NCI-H748 treated with DMSO at 0.1 percent for 48 hours (cell line): ENCODE measurements at regions not wholly inside any gene's neighbourhood (a gene's known extent, or its start where the extent isn't known, plus 50 kb on each side); places are given as distances from the start of the nearest gene placed in this dataset.

ENCODE experiments used
- DNase-seq: peaks from one replicate; lab custom pipeline; 2025; lab: John Stamatoyannopoulos, UW

- peak; percentile 100 for DNase-seq
These were observed 129.2 kb downstream of the HFE start for GRCh38 chr6:26216359-26216885.

GRCh38 chr6:26216886-26217713, 129.9 kb downstream of the HFE start:
- DNase-seq: no peak

DNA sequence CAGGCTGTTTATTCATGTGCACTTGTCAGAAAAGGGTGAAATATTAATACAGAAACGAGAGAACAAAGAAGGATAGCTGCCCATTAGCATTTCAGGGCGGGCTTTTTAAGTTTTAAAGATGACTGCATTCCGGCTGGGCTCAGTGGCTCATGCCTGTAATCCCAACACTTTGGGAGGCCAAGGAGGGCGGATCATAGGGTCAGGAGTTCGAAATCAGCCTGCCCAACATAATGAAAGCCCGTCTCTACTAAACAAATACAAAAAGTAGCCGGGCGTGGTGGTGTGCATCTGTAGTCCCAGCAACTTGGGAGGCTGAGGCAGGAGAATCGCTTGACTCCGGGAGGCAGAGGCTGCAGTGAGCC, 130.5 kb downstream of the HFE start:
- DNase-seq: no peak

GRCh38 chr6:26218824-26219223, 131.6 kb downstream of the HFE start:
- DNase-seq: no peak

DNA sequence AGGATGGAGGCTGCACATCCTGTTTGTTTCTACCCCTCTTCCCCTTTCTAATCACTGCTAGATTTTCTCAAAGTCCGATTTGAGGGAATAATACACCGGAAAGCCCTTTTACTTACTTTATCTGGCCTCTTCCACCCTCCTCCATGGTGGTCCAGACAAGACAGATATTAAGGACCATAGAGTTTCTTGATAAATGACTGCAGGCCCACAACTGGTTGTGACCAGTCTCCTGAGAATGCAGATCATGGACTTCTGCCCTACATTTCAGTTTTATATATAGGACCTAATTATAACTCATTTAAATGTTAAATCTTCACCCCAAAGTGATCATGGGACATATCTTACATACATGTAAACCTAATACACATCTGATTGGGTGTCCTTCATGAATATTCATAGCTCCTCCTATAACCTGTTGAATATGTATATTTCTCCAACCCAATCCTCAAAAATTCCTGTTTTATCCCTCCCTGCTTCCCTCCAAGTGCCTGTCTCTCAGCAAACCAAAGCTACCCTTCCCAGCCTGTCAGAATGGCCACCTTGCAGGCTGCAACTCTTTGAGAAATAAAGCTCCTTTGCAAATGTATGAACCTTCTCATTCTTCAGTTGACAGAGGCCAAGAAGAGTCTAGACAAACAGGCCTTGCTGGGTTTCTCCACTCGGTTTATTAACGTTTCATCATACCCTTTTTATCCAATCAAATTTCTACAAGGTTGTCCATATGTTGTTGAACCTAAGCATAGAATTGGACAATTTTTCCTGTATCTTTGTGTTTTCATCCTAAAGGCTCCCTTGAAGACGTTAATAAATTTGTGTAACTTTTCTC, 133.1 kb downstream of the HFE start:
- DNase-seq: no peak

GRCh38 chr6:26221186-26221585, 134.0 kb downstream of the HFE start:
- no peak for DNase-seq

- no peak for DNase-seq
These were observed 135.3 kb downstream of the HFE start for GRCh38 chr6:26222571-26222970.

- DNase-seq: peak; percentile 78
These were observed 136.0 kb downstream of the HFE start for GRCh38 chr6:26223228-26223627.

- peak; percentile 99 for DNase-seq
These were observed 136.7 kb downstream of the HFE start for GRCh38 chr6:26223650-26224546.

DNA sequence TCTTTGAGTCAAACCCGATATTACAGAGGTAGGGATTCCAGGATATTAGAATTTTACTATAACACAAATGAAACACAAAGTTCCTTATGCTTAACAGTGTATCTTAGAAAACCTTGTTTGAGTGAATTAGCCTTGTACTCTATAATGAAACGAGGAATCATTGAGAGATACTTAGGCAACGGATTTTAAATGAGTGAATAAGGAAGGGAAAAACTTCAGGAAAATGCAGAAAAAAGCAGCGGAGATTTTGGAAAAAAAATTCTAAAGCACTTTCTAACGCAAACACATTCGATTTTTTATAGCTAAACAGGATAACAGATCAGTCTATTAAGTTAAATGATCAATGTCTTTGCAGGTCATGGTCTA, 137.3 kb downstream of the HFE start:
- DNase-seq: no peak

GRCh38 chr6:26224940-26225847, 138.0 kb downstream of the HFE start:
- peak; percentile 99 for DNase-seq

DNA sequence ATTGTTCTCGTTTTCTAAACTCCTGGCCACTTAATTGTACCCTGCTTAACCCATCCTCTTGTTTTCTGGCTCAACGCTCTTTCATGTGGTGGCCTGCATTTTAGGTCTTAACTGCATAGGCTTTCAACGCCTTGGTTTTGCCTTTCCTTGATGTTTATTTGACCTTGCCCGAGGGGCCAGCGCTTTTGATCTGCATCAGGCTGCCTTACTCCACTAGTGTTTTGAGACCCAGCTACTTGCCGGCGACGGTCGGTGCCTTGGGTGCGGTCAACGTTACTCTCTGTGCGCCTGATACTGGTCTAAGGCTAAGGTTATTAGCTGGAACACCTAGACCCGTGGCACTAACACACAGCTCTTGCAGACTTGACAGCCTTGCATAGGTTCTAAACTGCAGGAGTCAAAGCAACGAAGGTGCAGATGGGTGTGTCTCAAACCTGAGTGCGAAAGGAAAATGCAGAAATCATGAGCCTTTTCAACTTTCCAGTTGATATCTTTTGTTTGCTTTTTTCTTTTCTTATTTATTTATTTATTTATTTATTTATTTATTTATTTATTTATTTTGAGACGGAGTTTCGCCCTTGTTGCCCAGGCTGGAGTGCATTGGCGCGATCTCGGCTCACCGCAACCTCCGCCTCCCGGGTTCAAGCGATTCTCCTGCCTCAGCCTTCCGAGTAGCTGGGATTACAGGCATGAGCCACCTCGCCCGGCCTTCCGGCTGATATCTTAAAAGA, 138.8 kb downstream of the HFE start:
- no peak for DNase-seq

DNA sequence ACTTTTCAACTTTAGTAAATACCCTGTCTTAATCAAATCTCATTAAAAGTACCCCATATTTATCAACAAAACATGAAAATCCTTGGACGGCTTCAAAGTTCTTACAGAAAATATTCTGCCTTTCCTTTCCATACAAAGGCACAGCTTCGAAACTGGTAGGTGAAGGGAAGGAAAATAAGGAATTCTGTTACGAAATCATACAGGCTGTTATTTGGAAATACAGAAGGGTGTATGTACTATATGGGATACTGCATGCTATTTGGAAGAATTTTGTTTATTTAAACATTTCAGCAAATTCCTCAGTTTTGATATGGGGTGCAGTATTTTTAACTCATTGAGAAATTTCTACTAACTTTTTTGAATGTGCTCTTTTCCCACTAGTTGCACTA, 138.4 kb upstream of the BTN3A2 start:
- DNase-seq: no peak

DNA sequence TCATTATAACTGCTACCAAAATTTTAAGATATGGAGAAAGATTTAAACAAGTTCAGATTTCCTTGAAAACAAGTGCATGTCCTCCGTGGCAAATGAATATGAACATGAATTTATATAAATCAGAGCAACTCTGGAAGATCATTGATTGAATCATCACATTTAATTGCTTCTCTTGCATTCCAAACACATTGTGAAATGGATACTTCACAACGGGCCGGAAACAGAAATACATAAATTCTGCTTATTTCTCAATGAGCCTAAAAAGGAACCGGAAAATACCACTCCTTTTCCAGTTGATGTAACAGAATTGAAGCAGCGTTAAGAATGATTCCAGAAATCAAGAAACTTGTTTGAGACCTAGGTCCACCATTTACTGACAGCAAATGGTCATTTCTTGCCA, 134.6 kb upstream of the BTN3A2 start:
- DNase-seq: no peak

- no peak for DNase-seq
These were observed 133.9 kb upstream of the BTN3A2 start for GRCh38 chr6:26231006-26231587.

DNA sequence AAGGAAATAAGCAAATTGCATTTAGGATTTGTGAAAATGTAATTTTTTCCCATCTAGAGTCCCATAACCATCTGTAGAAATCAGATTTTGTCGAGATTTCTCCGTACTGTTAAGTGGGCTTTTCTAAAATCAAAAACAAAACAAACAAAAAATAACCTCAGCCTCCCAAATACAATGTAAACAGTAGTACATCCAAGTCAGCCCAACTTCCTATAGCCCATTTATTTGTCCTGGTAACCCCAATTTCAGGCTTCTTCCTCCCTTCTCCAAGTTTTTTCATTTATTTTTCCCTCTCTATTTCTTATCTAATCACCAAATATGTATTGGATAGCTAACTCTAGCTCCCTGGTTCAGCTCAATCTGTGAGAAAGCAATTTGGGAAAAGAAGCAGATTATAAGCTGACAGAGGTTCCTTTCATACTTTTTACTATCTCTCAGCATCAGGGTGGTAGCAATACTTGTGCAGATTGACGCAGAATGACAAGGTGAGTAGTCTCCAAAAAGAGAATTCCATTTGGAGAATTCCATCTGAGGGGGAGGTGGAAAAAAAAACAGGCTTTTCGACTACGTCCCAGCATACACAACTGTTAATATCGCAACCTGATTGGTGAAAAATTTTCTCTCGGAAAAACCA, 132.6 kb upstream of the BTN3A2 start:
- no peak for DNase-seq

DNA sequence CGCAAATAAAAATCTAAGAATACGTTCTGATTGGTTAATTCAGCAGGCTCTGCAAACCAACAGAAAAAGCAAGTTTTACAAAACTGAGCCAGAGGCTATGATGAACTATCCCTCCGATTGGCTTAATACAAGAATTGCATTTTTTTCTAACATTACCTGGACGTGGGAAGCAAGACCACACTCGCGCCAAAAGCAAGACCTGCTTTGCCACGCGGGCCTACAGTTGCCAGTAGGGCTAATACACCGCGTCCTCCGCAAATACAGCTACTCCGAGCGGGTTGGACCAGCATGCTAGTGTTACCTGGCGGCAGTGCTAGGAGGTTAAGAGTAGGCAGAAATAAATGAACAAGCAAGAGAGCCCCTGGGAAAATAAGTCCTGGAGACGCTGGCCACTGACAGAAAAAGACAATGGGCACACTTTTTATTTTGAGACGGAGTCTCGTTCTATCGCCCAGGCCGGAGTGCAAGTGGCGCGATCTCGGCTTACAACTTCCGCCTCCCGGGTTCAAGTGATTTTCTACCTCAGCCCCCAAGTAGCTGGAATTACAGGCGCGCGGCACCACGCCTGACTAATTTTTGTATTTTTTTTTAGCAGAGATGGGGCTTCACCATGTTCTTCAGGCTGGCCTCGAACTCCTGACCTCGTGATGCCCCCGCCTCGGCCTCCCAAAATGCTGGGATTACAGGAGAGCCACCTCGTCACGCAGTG, 131.9 kb upstream of the BTN3A2 start:
- peak; percentile 81 for DNase-seq

DNA sequence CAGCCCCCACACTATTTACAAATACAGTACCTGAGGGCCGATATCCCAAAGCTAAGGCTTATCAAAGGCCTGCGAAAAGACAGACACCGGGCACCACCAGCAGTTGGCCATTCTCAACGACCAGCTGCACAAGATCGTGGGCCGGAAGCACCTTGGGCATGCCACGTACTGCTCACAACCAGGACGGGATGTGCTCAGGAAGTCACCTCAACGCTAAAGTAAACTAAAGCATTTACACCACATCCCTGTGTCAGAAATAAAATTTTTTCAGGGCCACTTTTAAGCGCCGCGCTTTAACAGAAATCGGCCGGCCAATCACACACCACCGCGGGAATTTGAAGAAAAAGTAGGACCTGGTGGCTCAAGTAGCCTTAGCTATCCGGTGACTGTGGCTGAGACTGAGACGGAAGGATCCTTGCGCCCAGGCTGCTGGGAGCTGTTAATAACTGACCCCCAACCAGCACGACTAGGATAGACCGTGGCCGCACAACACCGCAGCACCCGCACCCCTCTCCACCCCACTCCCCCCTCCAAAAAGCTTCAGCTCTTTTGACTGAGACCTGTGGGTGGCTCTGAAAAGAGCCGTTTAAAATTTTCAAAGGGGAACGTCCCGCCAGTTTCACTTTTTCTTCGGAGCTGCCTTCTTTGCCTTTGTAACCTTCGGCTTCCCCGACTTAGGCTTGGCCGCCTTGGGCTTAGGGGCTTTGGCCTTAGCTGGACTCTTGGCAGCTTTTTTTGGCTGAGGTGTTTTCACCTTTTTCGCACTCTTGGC, 131.2 kb upstream of the BTN3A2 start:
- DNase-seq: peak; percentile 81
